GM23338 (cell line): ENCODE measurements at regions not wholly inside any gene's neighbourhood (a gene's known extent, or its start where the extent isn't known, plus 50 kb on each side); places are given as distances from the start of the nearest gene placed in this dataset.

ENCODE experiments used
- ATAC-seq: fragments of 200-7000 bp; cut with Tn5 transposase; 3 replicates; pipeline ENCODE4 v1.9.1; 2020
- DNase-seq: peaks from one replicate; pipeline ENCODE4 v3.0.0-alpha.2; 2015; ENCODE audit warnings: low spot score
- H2AFZ ChIP-seq: fragments of 200-600 bp; sonication (generic); 2 replicates; pipeline ENCODE4 v1.8.0; 2016; ENCODE audit warnings: antibody characterized with exemption, mild to moderate bottlenecking, moderate library complexity
- H3F3A ChIP-seq: fragments of 200-600 bp; sonication (generic); replicated peaks from 2 replicates; pipeline ENCODE4 v1.8.0; 2017; ENCODE audit warnings: antibody characterized with exemption, mixed run types, low read depth
- H3K27ac ChIP-seq: fragments of 200-600 bp; sonication (generic); 2 replicates; pipeline ENCODE4 v1.6.1; 2016; ENCODE audit warnings: low read depth
- H3K27me3 ChIP-seq: fragments of 200-600 bp; sonication (generic); 2 replicates; pipeline ENCODE4 v1.8.0; 2016; ENCODE audit warnings: mild to moderate bottlenecking, mixed run types, moderate library complexity; ENCODE audit not compliant: insufficient read depth
- H3K36me3 ChIP-seq: fragments of 200-600 bp; sonication (generic); 2 replicates; pipeline ENCODE4 v1.8.0; 2016; ENCODE audit warnings: mild to moderate bottlenecking; ENCODE audit not compliant: insufficient read depth
- H3K4me1 ChIP-seq: fragments of 200-600 bp; sonication (generic); 2 replicates; pipeline ENCODE4 v1.8.0; 2016; ENCODE audit warnings: mild to moderate bottlenecking, moderate library complexity; ENCODE audit not compliant: insufficient read depth
- H3K4me2 ChIP-seq: fragments of 200-600 bp; sonication (generic); 2 replicates; pipeline ENCODE4 v1.7.1; 2017; ENCODE audit warnings: mixed run types
- H3K4me3 ChIP-seq: fragments of 200-600 bp; sonication (generic); 2 replicates; pipeline ENCODE4 v1.6.1; 2016; ENCODE audit warnings: mixed run types
- H3K79me2 ChIP-seq: fragments of 200-600 bp; sonication (generic); replicated peaks from 2 replicates; pipeline ENCODE4 v1.8.0; 2017; ENCODE audit warnings: mild to moderate bottlenecking; ENCODE audit not compliant: insufficient read depth
- H3K9me2 ChIP-seq: fragments of 200-600 bp; sonication (generic); 2 replicates; pipeline ENCODE4 v1.8.0; 2017; ENCODE audit not compliant: insufficient read depth
- H4K20me1 ChIP-seq: fragments of 200-600 bp; sonication (generic); replicated peaks from 2 replicates; pipeline ENCODE4 v1.8.0; 2017; ENCODE audit warnings: mild to moderate bottlenecking; ENCODE audit not compliant: insufficient read depth
- H3K27ac Mint-ChIP-seq: 2 replicates; pipeline ENCODE4 v1.8.0; 2020; ENCODE audit warnings: inconsistent platforms, mild to moderate bottlenecking, moderate library complexity, mixed read lengths
- H3K27me3 Mint-ChIP-seq: 3 replicates; pipeline ENCODE4 v1.8.0; 2022; ENCODE audit warnings: low read depth, mild to moderate bottlenecking, moderate library complexity, mixed read lengths, inconsistent platforms; ENCODE audit not compliant: insufficient read depth, poor library complexity
- H3K36me3 Mint-ChIP-seq: 3 replicates; pipeline ENCODE4 v1.8.0; 2021; ENCODE audit warnings: low read depth, mild to moderate bottlenecking, inconsistent platforms, moderate library complexity, mixed read lengths
- H3K4me1 Mint-ChIP-seq: 3 replicates; pipeline ENCODE4 v1.8.0; 2020; ENCODE audit warnings: mild to moderate bottlenecking, inconsistent platforms, mixed read lengths
- H3K4me3 Mint-ChIP-seq: 3 replicates; pipeline ENCODE4 v1.8.0; 2021; ENCODE audit warnings: moderate library complexity, mild to moderate bottlenecking, inconsistent platforms, mixed read lengths
- H3K9me3 Mint-ChIP-seq: 3 replicates; pipeline ENCODE4 v1.8.0; 2020; ENCODE audit warnings: moderate library complexity, mild to moderate bottlenecking, inconsistent platforms, mixed read lengths
- CREB1 ChIP-seq: fragments of 250-450 bp; sonication (Bioruptor Pico); IDR thresholded peaks from 2 replicates; pipeline ENCODE4 v1.5.0; 2020; ENCODE audit warnings: low read depth, mild to moderate bottlenecking, moderate library complexity
- CTCF ChIP-seq, 2 experiments: fragments of 200-600 bp in 1 of 2; sonication (generic) in 1 of 2; conservative IDR thresholded peaks; 2 replicates each; pipeline versions ENCODE4 v1.5.1 to v1.6.1; 2016 to 2017; ENCODE audit warnings: antibody characterized with exemption in 2 of 2, low read depth in 2 of 2, mild to moderate bottlenecking in 2 of 2, moderate library complexity in 1 of 2
- ETS1 ChIP-seq: IDR thresholded peaks from 2 replicates; pipeline ENCODE4 v1.6.1; 2016; ENCODE audit warnings: antibody characterized with exemption
- EZH2 ChIP-seq: fragments of 200-600 bp; sonication (generic); IDR thresholded peaks from one replicate; pipeline ENCODE4 v1.8.0; 2017; ENCODE audit warnings: antibody characterized with exemption, mild to moderate bottlenecking, low read depth; ENCODE audit not compliant: unreplicated experiment
- EZH2phosphoT487 ChIP-seq: fragments of 200-600 bp; sonication (generic); IDR thresholded peaks from one replicate; pipeline ENCODE4 v1.8.1; 2018; ENCODE audit warnings: antibody characterized with exemption; ENCODE audit not compliant: unreplicated experiment
- JUNB ChIP-seq: IDR thresholded peaks from one replicate; pipeline ENCODE4 v1.6.1; 2016; ENCODE audit warnings: antibody characterized with exemption; ENCODE audit not compliant: unreplicated experiment
- NANOG ChIP-seq: IDR thresholded peaks from 2 replicates; pipeline ENCODE4 v1.6.1; 2016; ENCODE audit warnings: antibody characterized with exemption, borderline replicate concordance
- POLR2AphosphoS5 ChIP-seq: IDR thresholded peaks from 2 replicates; pipeline ENCODE4 v1.6.1; 2016; ENCODE audit warnings: antibody characterized with exemption, low read depth
- STAT1 ChIP-seq: IDR thresholded peaks from one replicate; pipeline ENCODE4 v1.6.1; 2016; ENCODE audit warnings: antibody characterized with exemption; ENCODE audit not compliant: unreplicated experiment
- ZNF114 ChIP-seq: fragments of 250-450 bp; sonication (Bioruptor Pico); IDR thresholded peaks from 2 replicates; pipeline ENCODE4 v1.5.0; 2020; ENCODE audit warnings: mild to moderate bottlenecking, moderate library complexity
- ZNF331 ChIP-seq: fragments of 250-450 bp; sonication (Bioruptor Pico); IDR thresholded peaks from 2 replicates; pipeline ENCODE4 v1.5.0; 2020; ENCODE audit warnings: low read depth, mild to moderate bottlenecking, moderate library complexity
- ZNF462 ChIP-seq: fragments of 250-450 bp; sonication (Bioruptor Pico); IDR thresholded peaks from 2 replicates; pipeline ENCODE4 v1.5.0; 2020; ENCODE audit warnings: mild to moderate bottlenecking, moderate library complexity
- TF ChIP-seq, protein P1 (sequence below): IDR thresholded peaks from one replicate; pipeline ENCODE4 v1.6.1; 2018; ENCODE audit warnings: antibody characterized with exemption; ENCODE audit not compliant: unreplicated experiment

GRCh38 chr4:169881769-169882168, 124.0 kb upstream of the HPF1 start:
- Histone ChIP-seq H3K27ac (no peak overlapping the region), H3K4me3 (no peak overlapping the region), H3K79me2 (no peaks in the 10 kb centered on the region), H3K4me1 (no peaks in the 10 kb centered on the region), H2AFZ (peak overlapping the region; percentile 40), H3K4me2 (no peak overlapping the region), H3K36me3 (no peaks in the 10 kb centered on the region), H3K9me2 (peaks cover 4% of the 10 kb centered on the region; the same call in 1 of the 2 replicates), H4K20me1 (no peaks in the 10 kb centered on the region), H3K27me3 (no peaks in the 10 kb centered on the region), H3F3A (no peaks in the 10 kb centered on the region)
- Mint-ChIP-seq H3K4me3 (no peak overlapping the region), H3K9me3 (peaks cover 8% of the 10 kb centered on the region), H3K4me1 (peaks cover 10% of the 10 kb centered on the region), H3K27me3 (peaks cover 2% of the 10 kb centered on the region), H3K27ac (no peak overlapping the region), H3K36me3 (no peaks in the 10 kb centered on the region; the same call in 2 of the 3 replicates)
- TF ChIP-seq ZNF462 (no peak), JUNB (no peak), EZH2phosphoT487 (no peak), CTCF (conservative IDR thresholded peaks at IDR 0.05; ENCODE audit: low read depth in 2 of 2) (no peak), NANOG (no peak), CREB1 (no peak), STAT1 (no peak), EZH2 (no peak), ZNF331 (no peak), ETS1 (no peak), POLR2AphosphoS5 (no peak), ZNF114 (no peak)
- TF ChIP-seq, protein P1, sequence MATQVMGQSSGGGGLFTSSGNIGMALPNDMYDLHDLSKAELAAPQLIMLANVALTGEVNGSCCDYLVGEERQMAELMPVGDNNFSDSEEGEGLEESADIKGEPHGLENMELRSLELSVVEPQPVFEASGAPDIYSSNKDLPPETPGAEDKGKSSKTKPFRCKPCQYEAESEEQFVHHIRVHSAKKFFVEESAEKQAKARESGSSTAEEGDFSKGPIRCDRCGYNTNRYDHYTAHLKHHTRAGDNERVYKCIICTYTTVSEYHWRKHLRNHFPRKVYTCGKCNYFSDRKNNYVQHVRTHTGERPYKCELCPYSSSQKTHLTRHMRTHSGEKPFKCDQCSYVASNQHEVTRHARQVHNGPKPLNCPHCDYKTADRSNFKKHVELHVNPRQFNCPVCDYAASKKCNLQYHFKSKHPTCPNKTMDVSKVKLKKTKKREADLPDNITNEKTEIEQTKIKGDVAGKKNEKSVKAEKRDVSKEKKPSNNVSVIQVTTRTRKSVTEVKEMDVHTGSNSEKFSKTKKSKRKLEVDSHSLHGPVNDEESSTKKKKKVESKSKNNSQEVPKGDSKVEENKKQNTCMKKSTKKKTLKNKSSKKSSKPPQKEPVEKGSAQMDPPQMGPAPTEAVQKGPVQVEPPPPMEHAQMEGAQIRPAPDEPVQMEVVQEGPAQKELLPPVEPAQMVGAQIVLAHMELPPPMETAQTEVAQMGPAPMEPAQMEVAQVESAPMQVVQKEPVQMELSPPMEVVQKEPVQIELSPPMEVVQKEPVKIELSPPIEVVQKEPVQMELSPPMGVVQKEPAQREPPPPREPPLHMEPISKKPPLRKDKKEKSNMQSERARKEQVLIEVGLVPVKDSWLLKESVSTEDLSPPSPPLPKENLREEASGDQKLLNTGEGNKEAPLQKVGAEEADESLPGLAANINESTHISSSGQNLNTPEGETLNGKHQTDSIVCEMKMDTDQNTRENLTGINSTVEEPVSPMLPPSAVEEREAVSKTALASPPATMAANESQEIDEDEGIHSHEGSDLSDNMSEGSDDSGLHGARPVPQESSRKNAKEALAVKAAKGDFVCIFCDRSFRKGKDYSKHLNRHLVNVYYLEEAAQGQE, result no peak
- DNase-seq, result peak; percentile 20
- no peak for ATAC-seq
